Prostate gland (tissue), 2 donors: ENCODE measurements at regions not wholly inside any gene's neighbourhood (a gene's known extent, or its start where the extent isn't known, plus 50 kb on each side); places are given as distances from the start of the nearest gene placed in this dataset.

ENCODE experiments used
- DNase-seq: peaks from one replicate; pipeline ENCODE4 v3.0.0-alpha.2; 2019; ENCODE audit warnings: low spot score
- H3K27ac ChIP-seq, 2 donors: fragments of 200-600 bp; sonication (generic); 2 replicates each; pipeline ENCODE4 v1.5.1; 2017 to 2019
- H3K27me3 ChIP-seq: fragments of 200-600 bp; sonication (generic); replicated peaks from 2 replicates; pipeline ENCODE4 v1.5.1; 2019; ENCODE audit not compliant: insufficient read depth
- H3K36me3 ChIP-seq, 2 donors: fragments of 200-600 bp; sonication (generic); 1 replicate in 1 of 2; 2 replicates in 1 of 2; pipeline versions ENCODE4 v1.5.1 to v1.8.1; 2017 to 2019
- H3K4me1 ChIP-seq: fragments of 200-600 bp; sonication (generic); replicated peaks from 2 replicates; pipeline ENCODE4 v1.5.1; 2019
- H3K4me3 ChIP-seq, 2 donors: fragments of 200-600 bp; sonication (generic); 2 replicates each; pipeline ENCODE4 v1.5.1; 2017 to 2019
- H3K9me3 ChIP-seq: fragments of 200-600 bp; sonication (generic); 2 replicates; pipeline ENCODE4 v1.5.1; 2017
- POLR2A ChIP-seq: fragments of 450-650 bp; IDR thresholded peaks from one replicate; pipeline ENCODE4 v1.6.1; 2016; ENCODE audit warnings: antibody characterized with exemption, mild to moderate bottlenecking
- POLR2AphosphoS5 ChIP-seq: sonication (generic); formaldehyde crosslinking; IDR thresholded peaks from one replicate; pipeline ENCODE4 v1.6.1; 2017; ENCODE audit warnings: antibody characterized with exemption
- WGBS: methylation state at CpG from one replicate; pipeline ENCODE4 v1.1.5; 2018; 5-methylcytosine and 5-hydroxymethylcytosine counted together
- intact Hi-C: fragments of 100-400 bp; cut with DNase I; formaldehyde crosslinking; loops from one replicate; pipeline ENCODE4 v1.14.2; 2022
- TF ChIP-seq, protein P1 (sequence below), 4 experiments: fragments of 200-600 bp in 2 of 4; fragments of 450-650 bp in 2 of 4; sonication (generic) in 2 of 4; IDR thresholded peaks; 1 replicate in 3 of 4; 2 replicates in 1 of 4; pipeline ENCODE4 v1.5.1; 2016 to 2019; ENCODE audit warnings: antibody characterized with exemption in 4 of 4, mild to moderate bottlenecking in 2 of 4, moderate library complexity in 2 of 4

DNA sequence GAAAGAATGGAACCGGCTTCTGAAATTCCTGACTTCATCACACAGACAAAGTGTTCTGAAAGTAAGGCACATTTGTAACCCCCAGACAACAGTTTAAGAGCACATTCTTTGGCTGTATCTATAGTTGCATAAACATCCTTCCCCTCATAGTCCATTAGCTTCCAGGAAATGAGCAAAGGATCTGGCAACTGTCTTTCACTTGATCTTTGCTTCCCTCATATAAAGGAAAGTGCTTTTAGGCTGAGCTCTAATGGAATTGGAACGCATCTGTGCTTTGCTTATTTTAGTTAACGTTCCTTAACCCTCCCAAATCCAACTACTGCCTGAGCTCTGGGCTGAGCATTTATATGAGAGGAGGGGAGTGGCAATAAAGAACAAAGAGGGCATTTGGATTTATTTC, 76.9 kb upstream of the API5 start:
- intact Hi-C loops: no loop called here
- H3K36me3 ChIP-seq: no peaks in the 10 kb centered on the region
- TF ChIP-seq, protein P1, sequence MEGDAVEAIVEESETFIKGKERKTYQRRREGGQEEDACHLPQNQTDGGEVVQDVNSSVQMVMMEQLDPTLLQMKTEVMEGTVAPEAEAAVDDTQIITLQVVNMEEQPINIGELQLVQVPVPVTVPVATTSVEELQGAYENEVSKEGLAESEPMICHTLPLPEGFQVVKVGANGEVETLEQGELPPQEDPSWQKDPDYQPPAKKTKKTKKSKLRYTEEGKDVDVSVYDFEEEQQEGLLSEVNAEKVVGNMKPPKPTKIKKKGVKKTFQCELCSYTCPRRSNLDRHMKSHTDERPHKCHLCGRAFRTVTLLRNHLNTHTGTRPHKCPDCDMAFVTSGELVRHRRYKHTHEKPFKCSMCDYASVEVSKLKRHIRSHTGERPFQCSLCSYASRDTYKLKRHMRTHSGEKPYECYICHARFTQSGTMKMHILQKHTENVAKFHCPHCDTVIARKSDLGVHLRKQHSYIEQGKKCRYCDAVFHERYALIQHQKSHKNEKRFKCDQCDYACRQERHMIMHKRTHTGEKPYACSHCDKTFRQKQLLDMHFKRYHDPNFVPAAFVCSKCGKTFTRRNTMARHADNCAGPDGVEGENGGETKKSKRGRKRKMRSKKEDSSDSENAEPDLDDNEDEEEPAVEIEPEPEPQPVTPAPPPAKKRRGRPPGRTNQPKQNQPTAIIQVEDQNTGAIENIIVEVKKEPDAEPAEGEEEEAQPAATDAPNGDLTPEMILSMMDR (IDR thresholded peaks at IDR 0.05): no peak
- TF ChIP-seq POLR2A (no peak), POLR2AphosphoS5 (no peak)
- no peaks in the 10 kb centered on the region for H3K27me3 ChIP-seq
- H3K4me1 ChIP-seq: no peaks in the 10 kb centered on the region
- H3K27ac ChIP-seq: no peak overlapping the region
- 2% methylated on average over 3 of the region's 3 CpGs for WGBS
- no peak overlapping the region for H3K4me3 ChIP-seq
- no peaks in the 10 kb centered on the region for H3K9me3 ChIP-seq
- DNase-seq: no peak

DNA sequence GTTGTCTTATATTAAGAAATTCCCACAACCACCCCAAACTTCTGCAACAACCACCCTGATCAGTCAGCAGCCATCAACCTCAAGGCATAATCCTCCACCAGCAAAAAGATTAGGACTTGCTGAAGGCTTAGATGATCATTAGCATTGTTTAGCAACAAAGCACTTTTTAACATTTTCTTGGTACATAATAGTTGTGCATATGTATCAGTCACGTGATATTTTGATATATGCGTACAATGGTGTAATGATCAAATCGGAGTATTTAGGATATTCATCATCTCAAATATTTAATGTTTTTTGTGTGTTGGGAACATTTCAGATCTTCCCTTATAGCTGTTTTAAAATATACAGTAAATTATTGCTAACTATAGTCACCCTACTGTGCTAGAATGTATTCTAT, 73.5 kb upstream of the API5 start:
- intact Hi-C loops: no loop called here
- Histone ChIP-seq H3K9me3 (no peaks in the 10 kb centered on the region), H3K27ac (no peak overlapping the region), H3K36me3 (no peaks in the 10 kb centered on the region), H3K4me3 (no peak overlapping the region), H3K27me3 (no peaks in the 10 kb centered on the region), H3K4me1 (no peaks in the 10 kb centered on the region)
- DNase-seq: no peak
- WGBS: 100% methylated on average over 3 of the region's 3 CpGs
- no peak for TF ChIP-seq POLR2A
- TF ChIP-seq, protein P1 (IDR thresholded peaks at IDR 0.05): no peak
- no peak for TF ChIP-seq POLR2AphosphoS5

DNA sequence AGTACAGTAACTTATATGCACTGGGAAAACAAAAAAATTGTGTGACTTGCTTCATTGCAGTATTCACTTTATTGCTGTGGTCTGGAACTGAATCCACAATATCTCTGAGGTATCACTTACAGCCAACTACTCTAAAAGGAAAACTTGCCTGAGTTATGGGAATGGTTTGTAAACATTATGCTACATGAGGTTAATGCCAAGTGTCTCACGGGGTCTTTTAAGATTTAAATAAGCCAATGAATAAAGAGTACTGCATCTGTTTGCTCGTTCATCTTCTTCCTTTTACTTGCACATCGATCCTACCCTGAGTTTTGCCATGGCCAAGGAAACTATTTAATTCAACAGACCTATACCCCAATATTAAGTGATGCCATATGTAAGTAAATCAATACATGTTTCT, 72.0 kb upstream of the API5 start:
- WGBS: 40% methylated on average over 3 of the region's 3 CpGs

DNA sequence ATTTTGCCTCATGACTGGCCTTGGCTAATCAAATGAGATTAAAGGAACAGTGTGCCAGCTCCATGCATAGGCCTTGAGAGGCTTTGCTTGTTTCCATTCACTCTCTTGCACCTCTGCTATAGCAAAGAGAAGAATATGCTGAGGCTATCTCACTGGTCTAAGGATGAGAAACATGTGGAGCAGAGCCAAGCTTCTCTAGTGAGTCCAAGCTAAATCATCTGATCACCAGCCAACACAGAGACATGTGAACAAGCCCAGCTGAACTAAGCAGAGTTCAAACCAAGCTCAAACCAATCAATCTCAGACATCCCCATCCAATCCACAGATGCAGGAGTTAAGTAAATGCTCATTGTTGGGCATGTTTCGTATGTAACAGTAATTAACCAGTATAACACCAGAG, 69.4 kb upstream of the API5 start:
- WGBS: 79% methylated on average over 1 of the region's 1 CpG
- H3K4me3 ChIP-seq: no peak overlapping the region
- intact Hi-C loops: no loop called here
- TF ChIP-seq, protein P1 (IDR thresholded peaks at IDR 0.05): no peak
- TF ChIP-seq POLR2A (no peak), POLR2AphosphoS5 (no peak)
- DNase-seq: no peak
- no peaks in the 10 kb centered on the region for H3K27me3 ChIP-seq
- no peaks in the 10 kb centered on the region for H3K4me1 ChIP-seq
- H3K9me3 ChIP-seq: no peaks in the 10 kb centered on the region
- no peak overlapping the region for H3K27ac ChIP-seq
- H3K36me3 ChIP-seq: no peaks in the 10 kb centered on the region

More for the DNA sequence above, 72.0 kb upstream of the API5 start:
- Histone ChIP-seq H3K36me3 (no peaks in the 10 kb centered on the region), H3K9me3 (no peaks in the 10 kb centered on the region), H3K4me1 (no peaks in the 10 kb centered on the region), H3K27ac (no peak overlapping the region), H3K4me3 (no peak overlapping the region), H3K27me3 (no peaks in the 10 kb centered on the region)
- TF ChIP-seq POLR2A (no peak), POLR2AphosphoS5 (no peak)
- TF ChIP-seq, protein P1 (IDR thresholded peaks at IDR 0.05): no peak
- intact Hi-C loops: no loop called here
- DNase-seq: no peak

DNA sequence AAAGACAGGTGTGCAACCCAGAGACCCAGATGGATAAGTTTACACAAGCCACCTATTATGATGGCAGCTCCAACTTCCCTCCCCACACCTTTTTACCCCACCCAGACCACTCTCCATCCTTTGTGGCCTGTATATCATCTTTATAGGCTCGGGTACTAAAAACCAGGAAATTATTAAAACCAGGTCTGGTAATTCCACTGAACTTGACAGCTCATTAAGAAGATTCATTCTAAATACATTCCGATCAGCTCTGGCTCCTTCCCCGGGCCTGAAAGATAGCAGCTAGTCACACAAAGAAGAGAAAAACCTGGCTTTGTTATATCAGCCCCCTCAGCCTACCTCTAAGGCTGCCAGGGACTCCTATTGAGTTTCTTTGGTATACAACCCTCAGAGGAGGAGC, 67.9 kb upstream of the API5 start:
- intact Hi-C loops: no loop called here
- Histone ChIP-seq H3K9me3 (no peaks in the 10 kb centered on the region), H3K27ac (no peak overlapping the region), H3K4me3 (no peak overlapping the region), H3K36me3 (no peaks in the 10 kb centered on the region), H3K4me1 (no peaks in the 10 kb centered on the region), H3K27me3 (no peaks in the 10 kb centered on the region)
- DNase-seq: no peak
- WGBS: 9% methylated on average over 3 of the region's 3 CpGs
- TF ChIP-seq, protein P1 (IDR thresholded peaks at IDR 0.05): no peak
